Smooth muscle cell (in vitro differentiated cells): ENCODE measurements at regions not wholly inside any gene's neighbourhood (a gene's known extent, or its start where the extent isn't known, plus 50 kb on each side); places are given as distances from the start of the nearest gene placed in this dataset.

Source experiments
- DNase-seq: peaks from one replicate; lab custom pipeline; 2025; ENCODE audit not compliant: unreplicated experiment; lab: John Stamatoyannopoulos, UW
- H2AFZ ChIP-seq: fragments of 200-600 bp; sonication (generic); 2 replicates; pipeline ENCODE4 v1.6.0; 2016; ENCODE audit warnings: antibody characterized with exemption, low read depth, mild to moderate bottlenecking
- H3F3A ChIP-seq: fragments of 200-600 bp; sonication (generic); 2 replicates; pipeline ENCODE4 v1.6.0; 2017; ENCODE audit warnings: antibody characterized with exemption, low read depth
- H3K27ac ChIP-seq: fragments of 200-600 bp; sonication (generic); 2 replicates; pipeline ENCODE4 v1.5.1; 2016; ENCODE audit warnings: low read depth, mild to moderate bottlenecking
- H3K27me3 ChIP-seq: fragments of 200-600 bp; sonication (generic); 2 replicates; pipeline ENCODE4 v1.6.1; 2016; ENCODE audit warnings: low read depth, mild to moderate bottlenecking
- H3K36me3 ChIP-seq: fragments of 200-600 bp; sonication (generic); 2 replicates; pipeline ENCODE4 v1.5.1; 2016; ENCODE audit warnings: low read depth
- H3K4me1 ChIP-seq: fragments of 200-600 bp; sonication (generic); 2 replicates; pipeline ENCODE4 v1.5.1; 2016; ENCODE audit warnings: low read depth
- H3K4me2 ChIP-seq: fragments of 200-600 bp; sonication (generic); 2 replicates; pipeline ENCODE4 v1.6.0; 2016; ENCODE audit warnings: mild to moderate bottlenecking
- H3K4me3 ChIP-seq: fragments of 200-600 bp; sonication (generic); 2 replicates; pipeline ENCODE4 v1.5.1; 2016; ENCODE audit warnings: mild to moderate bottlenecking
- H3K79me2 ChIP-seq: fragments of 200-600 bp; sonication (generic); 2 replicates; pipeline ENCODE4 v1.6.0; 2016; ENCODE audit warnings: low read depth, mild to moderate bottlenecking
- H3K9ac ChIP-seq: fragments of 200-600 bp; sonication (generic); 2 replicates; pipeline ENCODE4 v1.6.0; 2016; ENCODE audit warnings: low read depth
- H3K9me3 ChIP-seq: fragments of 200-600 bp; sonication (generic); replicated peaks from 2 replicates; pipeline ENCODE4 v1.5.1; 2016; ENCODE audit warnings: low read depth
- H4K20me1 ChIP-seq: fragments of 200-600 bp; sonication (generic); 2 replicates; pipeline ENCODE4 v1.6.0; 2016; ENCODE audit warnings: low read depth
- CTCF ChIP-seq: fragments of 200-600 bp; sonication (generic); IDR thresholded peaks from 2 replicates; pipeline ENCODE4 v1.5.1; 2017; ENCODE audit warnings: borderline replicate concordance, mild to moderate bottlenecking, antibody characterized with exemption; ENCODE audit not compliant: insufficient read depth, poor library complexity, severe bottlenecking
- WGBS: methylation state at CpG from one replicate; pipeline ENCODE4 v1.1.7; 2016; ENCODE audit warnings: low lambda C conversion rate; 5-methylcytosine and 5-hydroxymethylcytosine counted together

- Histone ChIP-seq H2AFZ (no peak overlapping the region), H3K36me3 (no peaks in the 10 kb centered on the region), H3K27ac (no peak overlapping the region), H3K4me1 (no peaks in the 10 kb centered on the region), H3K27me3 (no peaks in the 10 kb centered on the region), H3K4me2 (no peak overlapping the region), H3K9ac (no peak overlapping the region), H3K4me3 (no peak overlapping the region), H3K79me2 (no peaks in the 10 kb centered on the region), H3K9me3 (no peaks in the 10 kb centered on the region), H3F3A (no peaks in the 10 kb centered on the region), H4K20me1 (no peaks in the 10 kb centered on the region)
- no peak for DNase-seq
- WGBS: over 99% methylated on average over 7 of the region's 7 CpGs
- TF ChIP-seq CTCF: no peak
Measured at GRCh38 chr2:111661286-111661940, 222.6 kb downstream of the ANAPC1 start.

- Histone ChIP-seq H2AFZ (no peak overlapping the region), H3K4me2 (no peak overlapping the region), H3K79me2 (no peaks in the 10 kb centered on the region), H3K4me3 (no peak overlapping the region), H3K27ac (no peak overlapping the region), H3K9me3 (no peaks in the 10 kb centered on the region), H3K9ac (no peak overlapping the region), H3K4me1 (no peaks in the 10 kb centered on the region), H3F3A (no peaks in the 10 kb centered on the region), H3K36me3 (no peaks in the 10 kb centered on the region), H4K20me1 (no peaks in the 10 kb centered on the region), H3K27me3 (no peaks in the 10 kb centered on the region)
- 76% methylated on average over 6 of the region's 6 CpGs for WGBS
- DNase-seq: no peak
- TF ChIP-seq CTCF: no peak
Measured at GRCh38 chr2:111662039-111662770, 221.8 kb downstream of the ANAPC1 start.

- Histone ChIP-seq H3K36me3 (no peaks in the 10 kb centered on the region), H3K4me1 (no peaks in the 10 kb centered on the region), H3K9me3 (no peaks in the 10 kb centered on the region), H2AFZ (no peak overlapping the region), H3K79me2 (no peaks in the 10 kb centered on the region), H4K20me1 (no peaks in the 10 kb centered on the region), H3K9ac (no peak overlapping the region), H3K27ac (no peak overlapping the region), H3K4me3 (no peak overlapping the region), H3K27me3 (no peaks in the 10 kb centered on the region), H3K4me2 (no peak overlapping the region), H3F3A (no peaks in the 10 kb centered on the region)
- no peak for TF ChIP-seq CTCF
- no peak for DNase-seq
- 70% methylated on average over 7 of the region's 7 CpGs for WGBS
Measured at GRCh38 chr2:111662771-111663470, 221.1 kb downstream of the ANAPC1 start.
